WTC11 (cell line): ENCODE measurements at regions not wholly inside any gene's neighbourhood (a gene's known extent, or its start where the extent isn't known, plus 50 kb on each side); places are given as distances from the start of the nearest gene placed in this dataset.

Source experiments
- ATAC-seq: fragments of 200-7000 bp; cut with Tn5 transposase; 2 replicates; pipeline ENCODE4 v1.10.0; 2021; ENCODE audit warnings: mild to moderate bottlenecking, moderate library complexity
- CTCF ChIA-PET: fragments of 300-600 bp; sonication (Branson Sonifier 250); formaldehyde crosslinking; loops from one replicate; lab custom pipeline; 2021; ENCODE audit warnings: antibody characterized with exemption; lab: Charles Lee
- POLR2A ChIA-PET: fragments of 350-600 bp; sonication (Branson Sonifier 250); formaldehyde crosslinking; loops from one replicate; lab custom pipeline; 2021; ENCODE audit warnings: antibody characterized with exemption; lab: Charles Lee
- DNase-seq: peaks from one replicate; pipeline ENCODE4 v3.0.0; 2021; ENCODE audit warnings: low spot score
- H3K27ac Mint-ChIP-seq: 2 replicates; pipeline ENCODE4 v1.8.0; 2021; ENCODE audit warnings: mixed read lengths
- H3K27me3 Mint-ChIP-seq: 2 replicates; pipeline ENCODE4 v1.8.0; 2021; ENCODE audit warnings: low read depth, mild to moderate bottlenecking, moderate library complexity, mixed read lengths
- H3K36me3 Mint-ChIP-seq: 2 replicates; pipeline ENCODE4 v1.8.0; 2021; ENCODE audit warnings: mixed read lengths
- H3K4me1 Mint-ChIP-seq: 2 replicates; pipeline ENCODE4 v1.8.0; 2022; ENCODE audit warnings: mixed read lengths
- H3K4me3 Mint-ChIP-seq: 2 replicates; pipeline ENCODE4 v1.8.0; 2021; ENCODE audit warnings: mild to moderate bottlenecking, moderate library complexity, mixed read lengths
- H3K9me3 Mint-ChIP-seq: 2 replicates; pipeline ENCODE4 v1.8.0; 2021; ENCODE audit warnings: mixed read lengths
- ATF6 ChIP-seq: sonication (generic); formaldehyde crosslinking; IDR thresholded peaks from 2 replicates; pipeline ENCODE4 v1.8.1; 2023; ENCODE audit warnings: mild to moderate bottlenecking, missing genetic modification reagents
- ELF4 ChIP-seq: sonication (generic); formaldehyde crosslinking; IDR thresholded peaks from 2 replicates; pipeline ENCODE4 v1.8.1; 2022; ENCODE audit warnings: low read depth, mild to moderate bottlenecking, moderate library complexity, missing genetic modification reagents
- EMX1 ChIP-seq: fragments of 250-450 bp; sonication (Bioruptor Pico); IDR thresholded peaks from 2 replicates; pipeline ENCODE4 v1.8.0; 2021; ENCODE audit warnings: mild to moderate bottlenecking
- ESRRA ChIP-seq: sonication (generic); formaldehyde crosslinking; IDR thresholded peaks from 2 replicates; pipeline ENCODE4 v1.8.1; 2022; ENCODE audit warnings: mild to moderate bottlenecking, missing genetic modification reagents, borderline replicate concordance
- FOXJ3 ChIP-seq: sonication (generic); formaldehyde crosslinking; IDR thresholded peaks from 2 replicates; pipeline ENCODE4 v1.9.0; 2021; ENCODE audit warnings: missing genetic modification reagents, mild to moderate bottlenecking, borderline replicate concordance
- GRHL2 ChIP-seq: fragments of 250-450 bp; sonication (Bioruptor Pico); IDR thresholded peaks from 2 replicates; pipeline ENCODE4 v1.8.0; 2022; ENCODE audit warnings: mild to moderate bottlenecking, moderate library complexity; ENCODE audit not compliant: insufficient replicate concordance, severe bottlenecking
- HMGA2 ChIP-seq: fragments of 250-450 bp; sonication (Bioruptor Pico); IDR thresholded peaks from 2 replicates; pipeline ENCODE4 v1.4.0; 2021; ENCODE audit warnings: mild to moderate bottlenecking, moderate library complexity
- MLX ChIP-seq: sonication (generic); formaldehyde crosslinking; IDR thresholded peaks from 2 replicates; pipeline ENCODE4 v1.8.1; 2023; ENCODE audit warnings: mild to moderate bottlenecking, missing genetic modification reagents, moderate library complexity
- NFATC4 ChIP-seq: fragments of 250-450 bp; sonication (Bioruptor Pico); IDR thresholded peaks from 2 replicates; pipeline ENCODE4 v1.9.0; 2021; ENCODE audit warnings: mild to moderate bottlenecking
- NFE2L1 ChIP-seq: sonication (generic); formaldehyde crosslinking; IDR thresholded peaks from 2 replicates; pipeline ENCODE4 v1.8.1; 2023; ENCODE audit warnings: missing genetic modification reagents
- PREB ChIP-seq: sonication (generic); formaldehyde crosslinking; IDR thresholded peaks from 2 replicates; pipeline ENCODE4 v1.8.1; 2022; ENCODE audit warnings: mild to moderate bottlenecking, missing genetic modification reagents, moderate library complexity, borderline replicate concordance
- RORB ChIP-seq: fragments of 250-450 bp; sonication (Bioruptor Pico); IDR thresholded peaks from 2 replicates; pipeline ENCODE4 v1.9.0; 2021; ENCODE audit warnings: mild to moderate bottlenecking
- SOX15 ChIP-seq: fragments of 250-450 bp; sonication (Bioruptor Pico); IDR thresholded peaks from 2 replicates; pipeline ENCODE4 v1.9.0; 2021; ENCODE audit warnings: mild to moderate bottlenecking
- TCF7 ChIP-seq: sonication (generic); formaldehyde crosslinking; IDR thresholded peaks from 2 replicates; pipeline ENCODE4 v1.8.0; 2022; ENCODE audit warnings: mild to moderate bottlenecking, low read depth, missing genetic modification reagents, moderate library complexity
- USF1 ChIP-seq: sonication (generic); formaldehyde crosslinking; IDR thresholded peaks from 2 replicates; pipeline ENCODE4 v1.8.0; 2022; ENCODE audit warnings: mild to moderate bottlenecking, missing genetic modification reagents
- ZNF219 ChIP-seq: sonication (generic); formaldehyde crosslinking; IDR thresholded peaks from 2 replicates; pipeline ENCODE4 v1.8.0; 2023; ENCODE audit warnings: missing genetic modification reagents, mild to moderate bottlenecking, borderline replicate concordance
- ZNF396 ChIP-seq: fragments of 250-450 bp; sonication (Bioruptor Pico); IDR thresholded peaks from 2 replicates; pipeline ENCODE4 v1.8.0; 2021; ENCODE audit warnings: mild to moderate bottlenecking, moderate library complexity, borderline replicate concordance
- ZNF423 ChIP-seq: fragments of 250-450 bp; sonication (Bioruptor Pico); IDR thresholded peaks from 2 replicates; pipeline ENCODE4 v2.1.2; 2022; ENCODE audit warnings: mild to moderate bottlenecking, moderate library complexity
- ZNF425 ChIP-seq: fragments of 250-450 bp; sonication (Bioruptor Pico); conservative IDR thresholded peaks from 2 replicates; pipeline ENCODE4 v1.9.0; 2021; ENCODE audit warnings: mild to moderate bottlenecking
- TF ChIP-seq, protein P1 (sequence below): sonication (generic); formaldehyde crosslinking; IDR thresholded peaks from 2 replicates; pipeline ENCODE4 v1.8.0; 2023; ENCODE audit warnings: missing genetic modification reagents
- TF ChIP-seq, protein P2 (sequence below): sonication (generic); formaldehyde crosslinking; conservative IDR thresholded peaks from 2 replicates; pipeline ENCODE4 v1.8.1; 2022; ENCODE audit warnings: mild to moderate bottlenecking, missing genetic modification reagents
- TF ChIP-seq, protein P3 (sequence below): sonication (generic); formaldehyde crosslinking; IDR thresholded peaks from 2 replicates; pipeline ENCODE4 v1.8.1; 2023; ENCODE audit warnings: mild to moderate bottlenecking, missing genetic modification reagents, borderline replicate concordance

DNA sequence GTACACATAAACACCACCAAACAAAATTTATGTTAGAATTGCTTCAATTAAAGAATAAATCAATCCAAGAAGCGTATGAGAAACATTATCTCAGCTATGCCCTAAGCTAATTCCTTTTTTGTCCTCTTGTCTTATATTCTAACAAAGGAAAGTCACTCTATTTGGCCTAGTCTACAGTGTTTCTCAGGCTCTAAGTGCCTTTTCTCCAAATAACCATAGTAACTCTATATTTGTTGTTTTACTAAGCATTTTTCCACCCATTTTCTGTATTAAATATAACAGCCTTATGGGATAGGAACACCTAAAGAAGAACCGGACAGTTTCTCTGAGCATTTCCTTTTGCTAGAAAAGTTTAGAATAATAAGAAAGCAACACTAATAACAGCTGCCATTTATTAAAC, 120.1 kb upstream of the MTAP start (continued):
- TF ChIP-seq HMGA2 (CRISPR knock-in tag): no peak
- no peak for TF ChIP-seq ZNF219
- TF ChIP-seq ZNF425 (CRISPR knock-in tag): no peak

DNA sequence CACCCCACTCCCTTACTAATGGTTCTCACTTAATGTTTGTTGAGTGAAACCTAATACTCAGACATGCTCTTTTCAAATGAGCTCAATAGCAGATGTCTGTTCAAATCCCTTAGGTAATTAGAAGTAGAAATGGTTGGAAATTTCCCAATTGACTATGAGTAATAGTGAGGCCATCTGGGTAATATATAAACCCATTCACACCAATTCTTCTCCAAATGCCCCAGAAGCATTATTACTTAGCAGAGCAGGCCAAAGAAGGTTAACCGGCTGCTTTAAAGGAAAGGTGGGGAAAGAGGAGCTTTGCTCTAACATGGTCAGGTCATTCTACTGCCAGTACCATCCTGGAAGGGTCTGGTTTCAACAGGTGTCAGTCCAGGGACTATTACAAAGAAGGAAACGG, 119.5 kb upstream of the MTAP start:
- Mint-ChIP-seq H3K9me3 (no peaks in the 10 kb centered on the region), H3K4me3 (no peak overlapping the region), H3K27ac (no peak overlapping the region), H3K4me1 (0 out of 2 replicates have a peak, but pooled peaks cover 5% of the 10 kb centered on the region), H3K36me3 (no peaks in the 10 kb centered on the region), H3K27me3 (no peaks in the 10 kb centered on the region)
- ATAC-seq: no peak
- ChIA-PET POLR2A (no interaction called here), CTCF (interaction anchor here (0.9 kb wide), 1 partner anchor 26 kb away, joined by 3 read pairs; no protein-coding TSS in a partner anchor)
- DNase-seq: no peak
- TF ChIP-seq ZNF423 (CRISPR knock-in tag) (no peak), ATF6 (CRISPR knock-in tag) (no peak), USF1 (CRISPR knock-in tag) (no peak), NFE2L1 (CRISPR knock-in tag) (no peak), RORB (no peak), TCF7 (CRISPR knock-in tag) (no peak)

GRCh38 chr9:21683484-21684175, 118.8 kb upstream of the MTAP start:
- Mint-ChIP-seq H3K36me3 (no peaks in the 10 kb centered on the region), H3K27ac (no peak overlapping the region), H3K4me1 (0 out of 2 replicates have a peak, but pooled peaks cover 5% of the 10 kb centered on the region), H3K4me3 (no peak overlapping the region), H3K27me3 (no peaks in the 10 kb centered on the region), H3K9me3 (no peaks in the 10 kb centered on the region)
- ChIA-PET CTCF (interaction anchor here (0.9 kb wide), 1 partner anchor 25 kb away, joined by 3 read pairs; no protein-coding TSS in a partner anchor), POLR2A (no interaction called here)
- ATAC-seq (no peak), DNase-seq (no peak)
- TF ChIP-seq, protein P1, sequence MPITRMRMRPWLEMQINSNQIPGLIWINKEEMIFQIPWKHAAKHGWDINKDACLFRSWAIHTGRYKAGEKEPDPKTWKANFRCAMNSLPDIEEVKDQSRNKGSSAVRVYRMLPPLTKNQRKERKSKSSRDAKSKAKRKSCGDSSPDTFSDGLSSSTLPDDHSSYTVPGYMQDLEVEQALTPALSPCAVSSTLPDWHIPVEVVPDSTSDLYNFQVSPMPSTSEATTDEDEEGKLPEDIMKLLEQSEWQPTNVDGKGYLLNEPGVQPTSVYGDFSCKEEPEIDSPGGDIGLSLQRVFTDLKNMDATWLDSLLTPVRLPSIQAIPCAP: no peak
- TF ChIP-seq MLX (CRISPR knock-in tag) (no peak), FOXJ3 (no peak), ELF4 (no peak), ESRRA (CRISPR knock-in tag) (no peak), GRHL2 (CRISPR knock-in tag) (no peak), ZNF396 (CRISPR knock-in tag) (no peak), SOX15 (CRISPR knock-in tag) (no peak), NFATC4 (no peak), PREB (CRISPR knock-in tag) (no peak), EMX1 (CRISPR knock-in tag) (no peak)
- TF ChIP-seq, protein P2, sequence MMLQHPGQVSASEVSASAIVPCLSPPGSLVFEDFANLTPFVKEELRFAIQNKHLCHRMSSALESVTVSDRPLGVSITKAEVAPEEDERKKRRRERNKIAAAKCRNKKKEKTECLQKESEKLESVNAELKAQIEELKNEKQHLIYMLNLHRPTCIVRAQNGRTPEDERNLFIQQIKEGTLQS (CRISPR knock-in tag): no peak
- TF ChIP-seq, protein P3, sequence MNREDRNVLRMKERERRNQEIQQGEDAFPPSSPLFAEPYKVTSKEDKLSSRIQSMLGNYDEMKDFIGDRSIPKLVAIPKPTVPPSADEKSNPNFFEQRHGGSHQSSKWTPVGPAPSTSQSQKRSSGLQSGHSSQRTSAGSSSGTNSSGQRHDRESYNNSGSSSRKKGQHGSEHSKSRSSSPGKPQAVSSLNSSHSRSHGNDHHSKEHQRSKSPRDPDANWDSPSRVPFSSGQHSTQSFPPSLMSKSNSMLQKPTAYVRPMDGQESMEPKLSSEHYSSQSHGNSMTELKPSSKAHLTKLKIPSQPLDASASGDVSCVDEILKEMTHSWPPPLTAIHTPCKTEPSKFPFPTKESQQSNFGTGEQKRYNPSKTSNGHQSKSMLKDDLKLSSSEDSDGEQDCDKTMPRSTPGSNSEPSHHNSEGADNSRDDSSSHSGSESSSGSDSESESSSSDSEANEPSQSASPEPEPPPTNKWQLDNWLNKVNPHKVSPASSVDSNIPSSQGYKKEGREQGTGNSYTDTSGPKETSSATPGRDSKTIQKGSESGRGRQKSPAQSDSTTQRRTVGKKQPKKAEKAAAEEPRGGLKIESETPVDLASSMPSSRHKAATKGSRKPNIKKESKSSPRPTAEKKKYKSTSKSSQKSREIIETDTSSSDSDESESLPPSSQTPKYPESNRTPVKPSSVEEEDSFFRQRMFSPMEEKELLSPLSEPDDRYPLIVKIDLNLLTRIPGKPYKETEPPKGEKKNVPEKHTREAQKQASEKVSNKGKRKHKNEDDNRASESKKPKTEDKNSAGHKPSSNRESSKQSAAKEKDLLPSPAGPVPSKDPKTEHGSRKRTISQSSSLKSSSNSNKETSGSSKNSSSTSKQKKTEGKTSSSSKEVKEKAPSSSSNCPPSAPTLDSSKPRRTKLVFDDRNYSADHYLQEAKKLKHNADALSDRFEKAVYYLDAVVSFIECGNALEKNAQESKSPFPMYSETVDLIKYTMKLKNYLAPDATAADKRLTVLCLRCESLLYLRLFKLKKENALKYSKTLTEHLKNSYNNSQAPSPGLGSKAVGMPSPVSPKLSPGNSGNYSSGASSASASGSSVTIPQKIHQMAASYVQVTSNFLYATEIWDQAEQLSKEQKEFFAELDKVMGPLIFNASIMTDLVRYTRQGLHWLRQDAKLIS (CRISPR knock-in tag): no peak
